GM12878 (cell line): ENCODE measurements at regions not wholly inside any gene's neighbourhood (a gene's known extent, or its start where the extent isn't known, plus 50 kb on each side); places are given as distances from the start of the nearest gene placed in this dataset.

Experiments used
- ATF2 ChIP-seq: IDR thresholded peaks from 2 replicates; pipeline ENCODE4 v1.6.1; 2012; ENCODE audit warnings: low read length, inconsistent platforms
- BCLAF1 ChIP-seq: fragments of 450-650 bp; IDR thresholded peaks from 2 replicates; pipeline ENCODE4 v1.6.1; 2017; ENCODE audit warnings: antibody characterized with exemption, mild to moderate bottlenecking, moderate library complexity
- CTCF ChIP-seq, 3 experiments: IDR thresholded peaks in 2 of 3; conservative IDR thresholded peaks in 1 of 3; 2 replicates each; pipeline ENCODE4 v1.5.1; 2011; ENCODE audit warnings: low read depth in 3 of 3, low read length in 3 of 3, mild to moderate bottlenecking in 3 of 3, control low read depth in 2 of 3, moderate library complexity in 2 of 3, inconsistent platforms in 1 of 3, mixed read lengths in 1 of 3; ENCODE audit not compliant: control insufficient read depth in 2 of 3, insufficient read depth in 1 of 3; ENCODE audit errors: extremely low read depth in 1 of 3
- JUNB ChIP-seq: IDR thresholded peaks from 2 replicates; pipeline ENCODE4 v1.6.1; 2016; ENCODE audit warnings: antibody characterized with exemption, mild to moderate bottlenecking
- USF2 ChIP-seq: IDR thresholded peaks from 2 replicates; pipeline ENCODE4 v1.6.1; 2011; ENCODE audit warnings: low read depth, low read length, improper control_type of control experiment, borderline replicate concordance

GRCh38 chr15:95937128-95937528 lies 393.4 kb upstream of the NR2F2 start:
- no peak for TF ChIP-seq USF2
- TF ChIP-seq JUNB = no peak
- TF ChIP-seq BCLAF1 = no peak
- TF ChIP-seq CTCF (IDR thresholded peaks at IDR 0.05 in 2 of 3, conservative IDR thresholded peaks at IDR 0.05 in 1 of 3; ENCODE audit: control insufficient read depth in 2 of 3, extremely low read depth in 1 of 3, insufficient read depth in 1 of 3, low read depth in 3 of 3, low read length in 3 of 3) = no peak
- TF ChIP-seq ATF2 = no peak
